Neural crest cell (in vitro differentiated cells): ENCODE measurements at regions not wholly inside any gene's neighbourhood (a gene's known extent, or its start where the extent isn't known, plus 50 kb on each side); places are given as distances from the start of the nearest gene placed in this dataset.
A peak's percentile ranks its signal among the peaks of the same experiment; 100 is the strongest.
"Not testable (repeated sequence)": the region's sequence is repeated elsewhere in the genome, so short reads cannot be mapped to it uniquely, and the experiment has no call there.

ENCODE experiments used
- DNase-seq: peaks from one replicate; pipeline ENCODE4 v3.0.0; 2021; ENCODE audit warnings: low read depth, mixed read lengths, low spot score
- H3K27ac Mint-ChIP-seq: one replicate; pipeline ENCODE4 v1.8.0; 2021; ENCODE audit warnings: mild to moderate bottlenecking, mixed read lengths; ENCODE audit not compliant: unreplicated experiment
- H3K27me3 Mint-ChIP-seq: 2 replicates; pipeline ENCODE4 v1.8.0; 2021; ENCODE audit warnings: low read depth, mild to moderate bottlenecking, mixed read lengths
- H3K36me3 Mint-ChIP-seq: 2 replicates; pipeline ENCODE4 v1.8.0; 2021; ENCODE audit warnings: low read depth, mild to moderate bottlenecking, mixed read lengths
- H3K4me1 Mint-ChIP-seq: 2 replicates; pipeline ENCODE4 v1.8.0; 2021; ENCODE audit warnings: mixed read lengths
- H3K4me3 Mint-ChIP-seq: one replicate; pipeline ENCODE4 v1.8.0; 2021; ENCODE audit warnings: mild to moderate bottlenecking, mixed read lengths
- H3K9me3 Mint-ChIP-seq: 2 replicates; pipeline ENCODE4 v1.8.0; 2021; ENCODE audit warnings: mixed read lengths
- CTCF ChIP-seq: fragments of 200-600 bp; sonication (generic); conservative IDR thresholded peaks from 2 replicates; pipeline ENCODE4 v1.5.0; 2021; ENCODE audit warnings: antibody characterized with exemption, mild to moderate bottlenecking

- peaks cover 2% of the 10 kb centered on the region for H3K36me3 Mint-ChIP-seq
- no peak for DNase-seq
- no peak for TF ChIP-seq CTCF
- no peaks in the 10 kb centered on the region for H3K27me3 Mint-ChIP-seq
- H3K4me3 Mint-ChIP-seq: no peak overlapping the region
- no peak overlapping the region for H3K27ac Mint-ChIP-seq
- no peaks in the 10 kb centered on the region for H3K4me1 Mint-ChIP-seq
- peaks cover 2% of the 10 kb centered on the region for H3K9me3 Mint-ChIP-seq
Observed at GRCh38 chr2:175726223-175726622, 275.8 kb downstream of the LNPK start.

- no peak overlapping the region for H3K4me3 Mint-ChIP-seq
- no peak for TF ChIP-seq CTCF
- DNase-seq: no peak
- no peaks in the 10 kb centered on the region for H3K4me1 Mint-ChIP-seq
- peaks cover 19% of the 10 kb centered on the region for H3K36me3 Mint-ChIP-seq
- H3K27me3 Mint-ChIP-seq: peaks cover 6% of the 10 kb centered on the region
- H3K9me3 Mint-ChIP-seq: peaks cover 13% of the 10 kb centered on the region
- no peak overlapping the region for H3K27ac Mint-ChIP-seq
Observed at GRCh38 chr2:175709248-175709647, 292.8 kb downstream of the LNPK start.

GRCh38 chr2:175707322-175707721, 294.7 kb downstream of the LNPK start:
- no peak for DNase-seq

GRCh38 chr2:175704568-175704967, 297.5 kb downstream of the LNPK start:
- not testable (repeated sequence) for H3K27me3 Mint-ChIP-seq, H3K4me3 Mint-ChIP-seq, DNase-seq, H3K9me3 Mint-ChIP-seq, H3K36me3 Mint-ChIP-seq, H3K4me1 Mint-ChIP-seq
- H3K27ac Mint-ChIP-seq: peak overlapping the region; percentile 57

More at GRCh38 chr2:175707322-175707721, 294.7 kb downstream of the LNPK start:
- no peaks in the 10 kb centered on the region for H3K4me1 Mint-ChIP-seq
- peaks cover 6% of the 10 kb centered on the region for H3K27me3 Mint-ChIP-seq
- peaks cover 17% of the 10 kb centered on the region for H3K36me3 Mint-ChIP-seq
- peaks cover 13% of the 10 kb centered on the region for H3K9me3 Mint-ChIP-seq
- TF ChIP-seq CTCF: no peak
- no peak overlapping the region for H3K4me3 Mint-ChIP-seq
- no peak overlapping the region for H3K27ac Mint-ChIP-seq

GRCh38 chr2:175698061-175698460, 304.0 kb downstream of the LNPK start:
- no peak for TF ChIP-seq CTCF
- peaks cover 13% of the 10 kb centered on the region for H3K4me1 Mint-ChIP-seq
- no peak overlapping the region for H3K27ac Mint-ChIP-seq
- H3K4me3 Mint-ChIP-seq: no peak overlapping the region
- no peaks in the 10 kb centered on the region for H3K27me3 Mint-ChIP-seq
- H3K9me3 Mint-ChIP-seq: no peaks in the 10 kb centered on the region
- DNase-seq: no peak
- peaks cover 2% of the 10 kb centered on the region for H3K36me3 Mint-ChIP-seq

GRCh38 chr2:175690113-175690837, 311.8 kb downstream of the LNPK start:
- H3K27ac Mint-ChIP-seq: no peak overlapping the region

More at GRCh38 chr2:175690113-175690837, 311.8 kb downstream of the LNPK start:
- Mint-ChIP-seq H3K36me3 (peaks cover 2% of the 10 kb centered on the region), H3K9me3 (no peaks in the 10 kb centered on the region), H3K27me3 (peaks cover 6% of the 10 kb centered on the region), H3K4me1 (peaks cover 9% of the 10 kb centered on the region), H3K4me3 (no peak overlapping the region)
- DNase-seq: peak; percentile 30
- peak; percentile 91 for TF ChIP-seq CTCF
